ENCODE measurements at regions not wholly inside any gene's neighbourhood (a gene's known extent, or its start where the extent isn't known, plus 50 kb on each side); places are given as distances from the start of the nearest gene placed in this dataset.
"Not testable (repeated sequence)": the region's sequence is repeated elsewhere in the genome, so short reads cannot be mapped to it uniquely, and the experiment has no call there.

GRCh38 chr18:1261054-1261453, 356.4 kb downstream of the ADCYAP1 start:
- no peaks in the 10 kb centered on the region for H3K36me3 Mint-ChIP-seq (ENCODE audit: low read depth)
- no peak overlapping the region for H3K4me3 Mint-ChIP-seq
- no peak overlapping the region for H3K27ac Mint-ChIP-seq
- peaks cover 33% of the 10 kb centered on the region for H3K9me3 Mint-ChIP-seq
- no peaks in the 10 kb centered on the region for H3K4me1 Mint-ChIP-seq (ENCODE audit: low read depth)
- DNase-seq (ENCODE audit: low spot score): no peak
- no peaks in the 10 kb centered on the region for H3K27me3 Mint-ChIP-seq (ENCODE audit: low read depth)

GRCh38 chr18:1267021-1267420, 362.4 kb downstream of the ADCYAP1 start:
- DNase-seq (ENCODE audit: low spot score): no peak
- Mint-ChIP-seq H3K27me3 (ENCODE audit: low read depth) (no peaks in the 10 kb centered on the region), H3K4me3 (no peak overlapping the region), H3K9me3 (peaks cover 15% of the 10 kb centered on the region), H3K4me1 (ENCODE audit: low read depth) (no peaks in the 10 kb centered on the region), H3K27ac (no peak overlapping the region), H3K36me3 (ENCODE audit: low read depth) (no peaks in the 10 kb centered on the region)

DNA sequence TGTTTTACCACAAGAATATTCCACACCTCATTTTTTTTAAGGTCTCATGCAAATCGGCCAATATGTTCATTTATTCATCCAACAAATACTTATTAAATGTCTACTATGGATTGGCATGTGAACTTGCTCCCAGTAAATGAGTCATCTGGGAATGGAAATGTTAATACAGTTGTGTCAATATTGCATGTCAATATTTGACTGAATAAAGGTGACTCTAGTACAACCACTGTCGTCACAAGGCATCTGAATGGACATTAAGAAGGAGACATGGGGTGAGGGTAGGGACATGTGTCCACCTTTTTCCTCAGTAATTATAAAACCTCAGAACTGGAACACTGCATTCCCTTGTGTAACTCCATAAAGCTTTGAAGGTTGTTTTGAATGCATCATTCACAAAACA, 365.4 kb downstream of the ADCYAP1 start:
- no peaks in the 10 kb centered on the region for H3K4me1 Mint-ChIP-seq (ENCODE audit: low read depth)
- H3K27ac Mint-ChIP-seq: no peak overlapping the region
- no peaks in the 10 kb centered on the region for H3K36me3 Mint-ChIP-seq (ENCODE audit: low read depth)
- no peaks in the 10 kb centered on the region for H3K27me3 Mint-ChIP-seq (ENCODE audit: low read depth)
- peaks cover 14% of the 10 kb centered on the region for H3K9me3 Mint-ChIP-seq
- H3K4me3 Mint-ChIP-seq: no peak overlapping the region
- no peak for DNase-seq (ENCODE audit: low spot score)

DNA sequence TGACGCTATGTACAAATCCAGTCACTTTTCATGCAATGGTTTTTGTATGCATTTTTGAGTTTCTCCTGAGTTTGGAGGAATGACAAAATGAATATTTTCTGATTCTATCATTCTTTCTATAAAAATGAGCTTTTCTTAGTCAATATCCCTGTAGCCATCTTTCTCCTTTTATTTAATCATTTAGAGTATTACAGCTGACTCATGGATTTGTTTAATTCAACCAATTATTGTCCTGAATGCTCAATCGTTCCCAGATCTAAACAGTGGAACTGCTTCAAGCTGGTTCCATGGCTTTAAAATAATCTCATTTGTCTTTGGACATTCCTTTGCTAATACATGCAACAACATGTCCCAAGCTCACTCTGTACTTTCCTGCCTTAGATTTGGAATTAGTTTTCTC, 368.8 kb downstream of the ADCYAP1 start:
- no peak overlapping the region for H3K4me3 Mint-ChIP-seq
- no peaks in the 10 kb centered on the region for H3K27me3 Mint-ChIP-seq (ENCODE audit: low read depth)
- no peaks in the 10 kb centered on the region for H3K4me1 Mint-ChIP-seq (ENCODE audit: low read depth)
- DNase-seq (ENCODE audit: low spot score): no peak
- no peak overlapping the region for H3K27ac Mint-ChIP-seq
- H3K36me3 Mint-ChIP-seq (ENCODE audit: low read depth): no peaks in the 10 kb centered on the region
- H3K9me3 Mint-ChIP-seq: peaks cover 23% of the 10 kb centered on the region

DNA sequence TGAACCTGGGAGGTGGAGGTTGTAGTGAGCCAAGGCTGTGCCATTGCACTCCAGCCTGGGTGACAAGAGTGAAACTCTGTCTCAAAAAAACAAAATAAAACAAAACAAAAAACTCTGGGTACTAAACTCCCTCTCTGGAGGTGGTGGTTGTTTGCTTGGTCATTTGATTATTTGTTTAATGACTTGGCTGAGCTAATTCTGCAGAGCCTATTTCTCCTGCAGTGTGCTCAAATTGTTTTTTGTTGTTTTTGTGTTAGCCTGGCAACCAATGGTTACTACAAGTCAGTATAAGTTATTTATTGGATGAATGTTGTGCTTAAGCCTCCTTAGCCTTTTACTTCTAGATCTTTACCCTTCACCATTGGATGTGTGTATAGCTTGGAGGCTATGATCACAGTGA, 387.5 kb downstream of the ADCYAP1 start:
- H3K4me1 Mint-ChIP-seq (ENCODE audit: low read depth): no peaks in the 10 kb centered on the region
- H3K4me3 Mint-ChIP-seq: no peak overlapping the region
- H3K36me3 Mint-ChIP-seq (ENCODE audit: low read depth): no peaks in the 10 kb centered on the region
- H3K27me3 Mint-ChIP-seq (ENCODE audit: low read depth): no peaks in the 10 kb centered on the region
- no peak for DNase-seq (ENCODE audit: low spot score)
- H3K27ac Mint-ChIP-seq: no peak overlapping the region
- H3K9me3 Mint-ChIP-seq: peaks cover 9% of the 10 kb centered on the region

DNA sequence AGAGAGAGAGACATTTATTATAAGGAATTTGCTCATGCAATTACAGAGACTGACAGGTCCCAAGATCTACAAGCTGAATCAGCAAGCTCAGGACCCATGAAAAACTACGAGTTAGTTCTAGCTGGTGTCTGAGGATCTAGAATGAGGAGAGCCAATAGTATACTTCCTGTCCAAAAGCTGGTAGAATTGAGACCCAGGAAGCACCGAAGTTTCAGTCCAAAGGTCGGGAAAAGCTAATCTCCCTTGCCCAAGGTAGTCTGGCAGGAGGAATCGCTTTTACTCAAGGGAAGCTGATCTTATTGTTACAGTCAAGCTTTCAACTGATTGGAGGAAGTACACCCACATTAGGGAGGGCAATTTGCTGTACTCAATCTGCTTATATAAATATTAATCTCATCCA, 389.6 kb downstream of the ADCYAP1 start:
- H3K4me1 Mint-ChIP-seq (ENCODE audit: low read depth): no peaks in the 10 kb centered on the region
- DNase-seq (ENCODE audit: low spot score): no peak
- no peak overlapping the region for H3K27ac Mint-ChIP-seq
- H3K36me3 Mint-ChIP-seq (ENCODE audit: low read depth): no peaks in the 10 kb centered on the region
- peaks cover 18% of the 10 kb centered on the region for H3K9me3 Mint-ChIP-seq
- H3K4me3 Mint-ChIP-seq: no peak overlapping the region
- no peaks in the 10 kb centered on the region for H3K27me3 Mint-ChIP-seq (ENCODE audit: low read depth)

GRCh38 chr18:1296237-1296636, 391.6 kb downstream of the ADCYAP1 start:
- peaks cover 27% of the 10 kb centered on the region for H3K9me3 Mint-ChIP-seq
- H3K4me1 Mint-ChIP-seq (ENCODE audit: low read depth): no peaks in the 10 kb centered on the region
- no peak overlapping the region for H3K27ac Mint-ChIP-seq
- H3K36me3 Mint-ChIP-seq (ENCODE audit: low read depth): no peaks in the 10 kb centered on the region
- no peak overlapping the region for H3K4me3 Mint-ChIP-seq
- DNase-seq (ENCODE audit: low spot score): no peak
- H3K27me3 Mint-ChIP-seq (ENCODE audit: low read depth): no peaks in the 10 kb centered on the region

- H3K36me3 Mint-ChIP-seq (ENCODE audit: low read depth): no peaks in the 10 kb centered on the region
- H3K4me1 Mint-ChIP-seq (ENCODE audit: low read depth): no peaks in the 10 kb centered on the region
- no peak for DNase-seq (ENCODE audit: low spot score)
- H3K9me3 Mint-ChIP-seq: peaks cover 24% of the 10 kb centered on the region
- H3K27me3 Mint-ChIP-seq (ENCODE audit: low read depth): no peaks in the 10 kb centered on the region
- H3K27ac Mint-ChIP-seq: no peak overlapping the region
- no peak overlapping the region for H3K4me3 Mint-ChIP-seq
Observed at GRCh38 chr18:1302861-1303260, 398.2 kb downstream of the ADCYAP1 start.

- peaks cover 18% of the 10 kb centered on the region for H3K9me3 Mint-ChIP-seq
- no peaks in the 10 kb centered on the region for H3K4me1 Mint-ChIP-seq (ENCODE audit: low read depth)
- H3K4me3 Mint-ChIP-seq: no peak overlapping the region
- no peaks in the 10 kb centered on the region for H3K36me3 Mint-ChIP-seq (ENCODE audit: low read depth)
- DNase-seq (ENCODE audit: low spot score): no peak
- H3K27ac Mint-ChIP-seq: no peak overlapping the region
- no peaks in the 10 kb centered on the region for H3K27me3 Mint-ChIP-seq (ENCODE audit: low read depth)
Observed at GRCh38 chr18:1304392-1304992, 399.8 kb downstream of the ADCYAP1 start.

DNA sequence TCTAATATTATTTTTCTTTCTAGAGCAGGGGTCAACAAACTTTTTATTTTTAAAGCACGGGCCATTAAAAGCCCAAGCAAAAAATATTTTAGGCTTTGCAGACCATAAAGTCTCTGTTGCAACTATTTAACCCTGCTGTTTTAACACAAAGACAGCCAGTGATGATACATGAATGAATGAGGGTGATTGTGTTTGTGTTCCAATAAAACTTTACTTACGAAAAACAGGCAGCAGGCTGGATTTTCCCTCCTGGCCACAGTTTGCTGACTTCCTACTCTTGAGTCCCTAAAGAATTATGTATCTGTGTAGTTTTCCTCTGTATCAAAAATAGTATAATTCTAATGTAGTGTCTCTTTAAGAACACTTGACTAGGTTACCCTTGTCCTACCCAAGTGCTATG, 402.0 kb downstream of the ADCYAP1 start:
- no peaks in the 10 kb centered on the region for H3K27me3 Mint-ChIP-seq (ENCODE audit: low read depth)
- H3K9me3 Mint-ChIP-seq: peaks cover 9% of the 10 kb centered on the region
- no peaks in the 10 kb centered on the region for H3K36me3 Mint-ChIP-seq (ENCODE audit: low read depth)
- H3K4me1 Mint-ChIP-seq (ENCODE audit: low read depth): no peaks in the 10 kb centered on the region
- no peak overlapping the region for H3K27ac Mint-ChIP-seq
- DNase-seq (ENCODE audit: low spot score): no peak
- H3K4me3 Mint-ChIP-seq: no peak overlapping the region

GRCh38 chr18:1308686-1309085, 404.0 kb downstream of the ADCYAP1 start:
- no peak for DNase-seq (ENCODE audit: low spot score)
- H3K36me3 Mint-ChIP-seq (ENCODE audit: low read depth): no peaks in the 10 kb centered on the region
- no peak overlapping the region for H3K4me3 Mint-ChIP-seq
- H3K27me3 Mint-ChIP-seq (ENCODE audit: low read depth): no peaks in the 10 kb centered on the region
- H3K27ac Mint-ChIP-seq: no peak overlapping the region
- H3K9me3 Mint-ChIP-seq: peaks cover 9% of the 10 kb centered on the region
- no peaks in the 10 kb centered on the region for H3K4me1 Mint-ChIP-seq (ENCODE audit: low read depth)

DNA sequence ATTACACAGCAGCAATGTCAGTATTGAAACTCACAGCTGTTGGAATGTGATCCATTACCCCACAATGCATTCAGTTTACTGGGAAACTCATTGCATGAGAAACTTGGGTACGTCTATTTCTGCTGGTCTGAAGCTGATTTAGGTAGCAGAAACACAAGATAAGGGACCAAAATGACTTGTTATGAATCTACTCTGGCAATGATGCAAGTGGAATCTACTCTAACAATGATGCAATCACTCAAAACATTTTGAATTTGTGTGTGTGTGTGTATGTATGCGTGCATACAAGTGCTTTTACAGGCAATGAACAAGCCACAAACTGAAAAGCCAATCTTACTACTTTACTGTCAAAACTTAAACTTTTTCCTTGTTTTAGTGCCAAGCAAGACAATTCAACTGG, 406.7 kb downstream of the ADCYAP1 start:
- Mint-ChIP-seq H3K27me3 (ENCODE audit: low read depth) (no peaks in the 10 kb centered on the region), H3K4me1 (ENCODE audit: low read depth) (no peaks in the 10 kb centered on the region), H3K36me3 (ENCODE audit: low read depth) (no peaks in the 10 kb centered on the region), H3K27ac (no peak overlapping the region), H3K4me3 (no peak overlapping the region), H3K9me3 (peaks cover 4% of the 10 kb centered on the region)
- no peak for DNase-seq (ENCODE audit: low spot score)

DNA sequence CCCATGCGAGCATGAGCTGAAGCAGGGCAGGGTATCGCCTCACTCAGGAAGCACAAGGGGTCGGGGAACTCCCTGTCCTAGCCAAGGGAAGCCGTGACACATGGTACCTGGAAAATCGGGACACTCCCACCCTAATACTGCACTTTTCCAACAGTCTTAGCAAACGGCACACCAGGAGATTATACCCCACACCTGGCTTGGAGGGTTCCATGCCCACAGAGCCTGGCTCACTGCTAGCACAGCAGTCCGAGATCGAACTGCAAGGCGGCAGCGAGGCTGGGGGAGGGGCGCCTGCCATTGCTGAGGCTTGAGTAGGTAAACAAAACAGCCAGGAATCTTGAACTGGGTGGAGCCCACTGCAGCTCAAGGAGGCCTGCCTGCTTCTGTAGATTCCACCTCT, 430.7 kb downstream of the ADCYAP1 start:
- H3K9me3 Mint-ChIP-seq: peaks cover 31% of the 10 kb centered on the region
- not testable (repeated sequence) for H3K36me3 Mint-ChIP-seq (ENCODE audit: low read depth); H3K27ac Mint-ChIP-seq; H3K4me3 Mint-ChIP-seq; DNase-seq (ENCODE audit: low spot score); H3K4me1 Mint-ChIP-seq (ENCODE audit: low read depth); H3K27me3 Mint-ChIP-seq (ENCODE audit: low read depth)

DNA sequence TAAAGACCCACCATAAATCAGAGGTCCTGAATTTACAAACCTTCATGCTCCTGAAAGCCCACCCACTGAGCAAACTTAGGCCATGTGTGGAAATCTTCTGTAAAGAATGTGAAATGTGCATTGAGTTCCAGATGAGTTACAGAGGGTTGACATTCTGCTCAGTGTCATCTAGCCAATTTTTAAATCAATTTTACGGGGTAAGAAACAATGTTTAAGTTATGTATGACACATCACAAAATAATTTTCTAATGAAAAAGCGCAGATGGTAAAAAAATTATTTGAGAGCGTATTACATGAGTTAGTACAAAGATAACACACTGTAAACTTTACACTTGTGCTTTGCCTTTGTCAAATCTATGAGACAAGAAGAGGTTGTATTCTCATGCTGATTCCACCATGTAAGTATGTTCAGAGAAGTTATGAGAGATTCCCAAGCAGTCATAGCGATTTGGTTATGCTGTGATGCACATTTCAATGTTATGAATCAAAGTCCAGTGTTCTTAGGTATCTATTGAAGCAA, 446.3 kb downstream of the ADCYAP1 start:
- Mint-ChIP-seq H3K36me3 (ENCODE audit: low read depth) (no peaks in the 10 kb centered on the region), H3K4me1 (ENCODE audit: low read depth) (no peaks in the 10 kb centered on the region)

GRCh38 chr18:1353025-1353424, 448.4 kb downstream of the ADCYAP1 start:
- Mint-ChIP-seq H3K27ac (no peak overlapping the region), H3K4me1 (ENCODE audit: low read depth) (no peaks in the 10 kb centered on the region), H3K9me3 (peaks cover 17% of the 10 kb centered on the region), H3K4me3 (no peak overlapping the region), H3K36me3 (ENCODE audit: low read depth) (no peaks in the 10 kb centered on the region), H3K27me3 (ENCODE audit: low read depth) (no peaks in the 10 kb centered on the region)
- DNase-seq (ENCODE audit: low spot score): no peak

More for the DNA sequence above, 446.3 kb downstream of the ADCYAP1 start:
- DNase-seq (ENCODE audit: low spot score): no peak
- Mint-ChIP-seq H3K4me3 (no peak overlapping the region), H3K27ac (no peak overlapping the region), H3K27me3 (ENCODE audit: low read depth) (no peaks in the 10 kb centered on the region), H3K9me3 (peaks cover 11% of the 10 kb centered on the region)
